SK-N-SH (cell line): ENCODE measurements at regions not wholly inside any gene's neighbourhood (a gene's known extent, or its start where the extent isn't known, plus 50 kb on each side); places are given as distances from the start of the nearest gene placed in this dataset.
A peak's percentile ranks its signal among the peaks of the same experiment; 100 is the strongest.

ENCODE experiments used
- GABPA ChIP-seq: IDR thresholded peaks from 2 replicates; pipeline ENCODE4 v1.4.0; 2012; ENCODE audit warnings: low read depth, mild to moderate bottlenecking
- GATA2 ChIP-seq: sonication (generic); formaldehyde crosslinking; IDR thresholded peaks from 2 replicates; pipeline ENCODE4 v1.5.0; 2020; ENCODE audit warnings: mild to moderate bottlenecking, missing genetic modification reagents
- MEF2A ChIP-seq: IDR thresholded peaks from 2 replicates; pipeline ENCODE4 v1.4.0; 2012; ENCODE audit warnings: low read depth, borderline replicate concordance
- NFIC ChIP-seq: IDR thresholded peaks from 2 replicates; pipeline ENCODE4 v1.4.0; 2012; ENCODE audit warnings: borderline replicate concordance
- POLR2AphosphoS5 ChIP-seq: IDR thresholded peaks from 2 replicates; pipeline ENCODE4 v1.6.1; 2012; ENCODE audit warnings: low read depth, low read length
- SIN3A ChIP-seq: IDR thresholded peaks from 2 replicates; pipeline ENCODE4 v1.6.1; 2012; ENCODE audit warnings: low read depth, mild to moderate bottlenecking, low read length, moderate library complexity, borderline replicate concordance
- TEAD4 ChIP-seq: IDR thresholded peaks from 2 replicates; pipeline ENCODE4 v1.4.0; 2012; ENCODE audit warnings: mild to moderate bottlenecking, borderline replicate concordance; ENCODE audit not compliant: insufficient read depth
- TF ChIP-seq, protein P1 (sequence below): fragments of 200-600 bp; sonication (generic); IDR thresholded peaks from 2 replicates; pipeline ENCODE4 v1.6.1; 2017; ENCODE audit warnings: antibody characterized with exemption, mild to moderate bottlenecking, moderate library complexity

DNA sequence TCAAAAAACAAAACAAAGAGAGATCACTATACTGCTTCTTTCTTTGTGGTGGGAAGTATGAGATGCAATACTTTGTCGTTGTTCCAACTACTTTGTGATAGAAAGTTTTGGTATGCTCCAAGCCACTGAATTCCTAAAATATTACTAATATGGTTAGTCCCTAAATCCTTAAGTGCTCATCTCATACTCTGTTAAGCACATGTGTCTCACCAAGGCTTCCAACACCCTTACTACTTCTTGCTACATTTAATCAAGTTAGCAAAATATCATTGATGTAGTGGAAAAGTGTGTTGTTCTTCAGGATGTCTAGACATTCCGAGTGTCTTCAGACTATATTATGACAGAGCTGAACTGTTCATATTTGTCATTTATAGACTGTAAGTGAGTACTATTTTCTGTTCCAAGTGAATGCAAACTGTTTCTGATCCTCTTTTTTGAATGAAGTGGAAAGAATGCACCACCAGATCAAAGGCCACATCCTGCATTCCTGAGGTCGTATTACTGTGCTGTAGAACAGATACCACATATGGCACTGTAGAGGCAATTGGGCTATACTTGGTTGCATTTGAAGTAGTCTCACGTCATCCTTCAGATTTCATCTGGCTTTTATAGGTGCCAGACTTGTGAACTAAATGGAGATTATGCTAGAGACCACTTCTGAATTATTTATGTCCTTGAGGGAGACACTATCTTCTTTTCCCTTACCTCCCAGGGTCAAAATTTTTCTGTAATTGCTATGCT lies 298.4 kb upstream of the ZNF521 start:
- TF ChIP-seq GATA2, result no peak
- TF ChIP-seq SIN3A, result no peak
- TF ChIP-seq NFIC, result peak; percentile 45
- TF ChIP-seq, protein P1, sequence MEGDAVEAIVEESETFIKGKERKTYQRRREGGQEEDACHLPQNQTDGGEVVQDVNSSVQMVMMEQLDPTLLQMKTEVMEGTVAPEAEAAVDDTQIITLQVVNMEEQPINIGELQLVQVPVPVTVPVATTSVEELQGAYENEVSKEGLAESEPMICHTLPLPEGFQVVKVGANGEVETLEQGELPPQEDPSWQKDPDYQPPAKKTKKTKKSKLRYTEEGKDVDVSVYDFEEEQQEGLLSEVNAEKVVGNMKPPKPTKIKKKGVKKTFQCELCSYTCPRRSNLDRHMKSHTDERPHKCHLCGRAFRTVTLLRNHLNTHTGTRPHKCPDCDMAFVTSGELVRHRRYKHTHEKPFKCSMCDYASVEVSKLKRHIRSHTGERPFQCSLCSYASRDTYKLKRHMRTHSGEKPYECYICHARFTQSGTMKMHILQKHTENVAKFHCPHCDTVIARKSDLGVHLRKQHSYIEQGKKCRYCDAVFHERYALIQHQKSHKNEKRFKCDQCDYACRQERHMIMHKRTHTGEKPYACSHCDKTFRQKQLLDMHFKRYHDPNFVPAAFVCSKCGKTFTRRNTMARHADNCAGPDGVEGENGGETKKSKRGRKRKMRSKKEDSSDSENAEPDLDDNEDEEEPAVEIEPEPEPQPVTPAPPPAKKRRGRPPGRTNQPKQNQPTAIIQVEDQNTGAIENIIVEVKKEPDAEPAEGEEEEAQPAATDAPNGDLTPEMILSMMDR, result no peak
- TF ChIP-seq POLR2AphosphoS5, result peak; percentile 27; the same call in 1 of the 2 replicates
- peak; percentile 48; the same call in 1 of the 2 replicates for TF ChIP-seq MEF2A
- TF ChIP-seq GABPA, result no peak
- TF ChIP-seq TEAD4, result peak; percentile 70
